WTC11 (cell line): ENCODE measurements at regions not wholly inside any gene's neighbourhood (a gene's known extent, or its start where the extent isn't known, plus 50 kb on each side); places are given as distances from the start of the nearest gene placed in this dataset.

Experiments
- ATAC-seq: fragments of 200-7000 bp; cut with Tn5 transposase; 2 replicates; pipeline ENCODE4 v1.10.0; 2021; ENCODE audit warnings: mild to moderate bottlenecking, moderate library complexity
- CTCF ChIA-PET: fragments of 300-600 bp; sonication (Branson Sonifier 250); formaldehyde crosslinking; loops from one replicate; lab custom pipeline; 2021; ENCODE audit warnings: antibody characterized with exemption; lab: Charles Lee
- POLR2A ChIA-PET: fragments of 350-600 bp; sonication (Branson Sonifier 250); formaldehyde crosslinking; loops from one replicate; lab custom pipeline; 2021; ENCODE audit warnings: antibody characterized with exemption; lab: Charles Lee
- DNase-seq: peaks from one replicate; pipeline ENCODE4 v3.0.0; 2021; ENCODE audit warnings: low spot score
- H3K27ac Mint-ChIP-seq: 2 replicates; pipeline ENCODE4 v1.8.0; 2021; ENCODE audit warnings: mixed read lengths
- H3K27me3 Mint-ChIP-seq: 2 replicates; pipeline ENCODE4 v1.8.0; 2021; ENCODE audit warnings: low read depth, mild to moderate bottlenecking, moderate library complexity, mixed read lengths
- H3K36me3 Mint-ChIP-seq: 2 replicates; pipeline ENCODE4 v1.8.0; 2021; ENCODE audit warnings: mixed read lengths
- H3K4me1 Mint-ChIP-seq: 2 replicates; pipeline ENCODE4 v1.8.0; 2022; ENCODE audit warnings: mixed read lengths
- H3K4me3 Mint-ChIP-seq: 2 replicates; pipeline ENCODE4 v1.8.0; 2021; ENCODE audit warnings: mild to moderate bottlenecking, moderate library complexity, mixed read lengths
- H3K9me3 Mint-ChIP-seq: 2 replicates; pipeline ENCODE4 v1.8.0; 2021; ENCODE audit warnings: mixed read lengths
- ELF4 ChIP-seq: sonication (generic); formaldehyde crosslinking; IDR thresholded peaks from 2 replicates; pipeline ENCODE4 v1.8.1; 2022; ENCODE audit warnings: low read depth, mild to moderate bottlenecking, moderate library complexity, missing genetic modification reagents
- ETV6 ChIP-seq: sonication (generic); formaldehyde crosslinking; IDR thresholded peaks from 2 replicates; pipeline ENCODE4 v1.8.1; 2022; ENCODE audit warnings: mild to moderate bottlenecking, missing genetic modification reagents
- FOXJ3 ChIP-seq: sonication (generic); formaldehyde crosslinking; IDR thresholded peaks from 2 replicates; pipeline ENCODE4 v1.9.0; 2021; ENCODE audit warnings: missing genetic modification reagents, mild to moderate bottlenecking, borderline replicate concordance
- GABPB1 ChIP-seq: sonication (generic); formaldehyde crosslinking; IDR thresholded peaks from 2 replicates; pipeline ENCODE4 v1.8.1; 2023; ENCODE audit warnings: mild to moderate bottlenecking, missing genetic modification reagents
- GTF2I ChIP-seq: fragments of 250-450 bp; sonication (Bioruptor Pico); conservative IDR thresholded peaks from 2 replicates; pipeline ENCODE4 v1.4.0; 2021; ENCODE audit warnings: mild to moderate bottlenecking
- IRF2 ChIP-seq: sonication (generic); formaldehyde crosslinking; IDR thresholded peaks from 2 replicates; pipeline ENCODE4 v1.8.0; 2022; ENCODE audit warnings: low read depth, missing genetic modification reagents, borderline replicate concordance
- JAZF1 ChIP-seq: fragments of 250-450 bp; sonication (Bioruptor Pico); IDR thresholded peaks from 2 replicates; pipeline ENCODE4 v1.9.0; 2021; ENCODE audit warnings: moderate library complexity, mild to moderate bottlenecking, inconsistent platforms
- NR1H2 ChIP-seq: sonication (generic); formaldehyde crosslinking; IDR thresholded peaks from 2 replicates; pipeline ENCODE4 v1.9.0; 2021; ENCODE audit warnings: mild to moderate bottlenecking, moderate library complexity, missing genetic modification reagents
- OVOL2 ChIP-seq: fragments of 250-450 bp; sonication (Bioruptor Pico); IDR thresholded peaks from 2 replicates; pipeline ENCODE4 v1.9.0; 2021; ENCODE audit warnings: mild to moderate bottlenecking, borderline replicate concordance
- PRRX2 ChIP-seq: fragments of 250-450 bp; sonication (Bioruptor Pico); IDR thresholded peaks from 2 replicates; pipeline ENCODE4 v1.8.0; 2021; ENCODE audit warnings: mild to moderate bottlenecking
- SOX15 ChIP-seq: fragments of 250-450 bp; sonication (Bioruptor Pico); IDR thresholded peaks from 2 replicates; pipeline ENCODE4 v1.9.0; 2021; ENCODE audit warnings: mild to moderate bottlenecking
- TEAD4 ChIP-seq: sonication (generic); formaldehyde crosslinking; IDR thresholded peaks from 2 replicates; pipeline ENCODE4 v1.8.0; 2022; ENCODE audit warnings: mild to moderate bottlenecking, missing genetic modification reagents
- ZBTB21 ChIP-seq: sonication (generic); formaldehyde crosslinking; IDR thresholded peaks from 2 replicates; pipeline ENCODE4 v1.8.1; 2023; ENCODE audit warnings: mild to moderate bottlenecking, missing genetic modification reagents, borderline replicate concordance
- ZNF138 ChIP-seq: sonication (generic); formaldehyde crosslinking; conservative IDR thresholded peaks from 2 replicates; pipeline ENCODE4 v1.8.1; 2022; ENCODE audit warnings: mild to moderate bottlenecking, moderate library complexity, missing genetic modification reagents
- ZNF219 ChIP-seq: sonication (generic); formaldehyde crosslinking; IDR thresholded peaks from 2 replicates; pipeline ENCODE4 v1.8.0; 2023; ENCODE audit warnings: missing genetic modification reagents, mild to moderate bottlenecking, borderline replicate concordance
- TF ChIP-seq, protein P1 (sequence below): sonication (generic); formaldehyde crosslinking; IDR thresholded peaks from 2 replicates; pipeline ENCODE4 v1.8.1; 2023; ENCODE audit warnings: mild to moderate bottlenecking, missing genetic modification reagents, moderate library complexity
- TF ChIP-seq, protein P2 (sequence below): fragments of 250-450 bp; sonication (Bioruptor Pico); IDR thresholded peaks from 2 replicates; pipeline ENCODE4 v1.9.0; 2021; ENCODE audit warnings: moderate library complexity, mild to moderate bottlenecking, inconsistent platforms, borderline replicate concordance
- TF ChIP-seq, protein P3 (sequence below): sonication (generic); formaldehyde crosslinking; IDR thresholded peaks from 2 replicates; pipeline ENCODE4 v1.8.0; 2022; ENCODE audit warnings: mild to moderate bottlenecking, missing genetic modification reagents
- TF ChIP-seq, protein P4 (sequence below): fragments of 250-450 bp; sonication (Bioruptor Pico); conservative IDR thresholded peaks from 2 replicates; pipeline ENCODE4 v1.9.0; 2021; ENCODE audit warnings: mild to moderate bottlenecking
- TF ChIP-seq, protein P5 (sequence below): sonication (generic); formaldehyde crosslinking; IDR thresholded peaks from 2 replicates; pipeline ENCODE4 v1.8.1; 2023; ENCODE audit warnings: mild to moderate bottlenecking, missing genetic modification reagents, moderate library complexity
- TF ChIP-seq, protein P6 (sequence below): fragments of 250-450 bp; sonication (Bioruptor Pico); IDR thresholded peaks from 2 replicates; pipeline ENCODE4 v1.9.0; 2021; ENCODE audit warnings: mild to moderate bottlenecking, borderline replicate concordance
- TF ChIP-seq, protein P7 (sequence below): sonication (generic); formaldehyde crosslinking; IDR thresholded peaks from 2 replicates; pipeline ENCODE4 v1.8.0; 2022; ENCODE audit warnings: mild to moderate bottlenecking, missing genetic modification reagents
- TF ChIP-seq, protein P8 (sequence below): sonication (generic); formaldehyde crosslinking; IDR thresholded peaks from 2 replicates; pipeline ENCODE4 v1.8.0; 2022; ENCODE audit warnings: mild to moderate bottlenecking, missing genetic modification reagents

DNA sequence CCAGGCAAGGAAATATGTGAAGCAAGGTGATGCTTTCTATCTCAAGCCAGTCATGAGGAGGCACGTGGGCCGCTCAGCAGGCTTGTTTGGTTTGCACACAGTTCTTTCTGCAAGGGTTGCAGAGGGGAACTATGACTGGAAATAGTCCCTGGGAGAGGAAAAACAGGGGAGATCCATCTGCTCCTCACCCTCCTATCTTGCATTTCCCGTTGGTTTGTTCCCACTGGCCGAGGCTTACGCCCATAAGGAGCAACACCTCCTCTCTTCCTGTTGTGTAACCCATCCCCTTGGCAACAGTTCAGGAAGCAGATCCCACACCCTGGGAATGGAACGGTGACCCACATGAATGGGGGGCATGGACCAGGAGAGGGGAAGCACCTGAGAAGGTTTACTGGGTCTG, 72.1 kb upstream of the MAGI1 start:
- ChIA-PET CTCF (no interaction called here), POLR2A (no interaction called here)
- no peaks in the 10 kb centered on the region for H3K36me3 Mint-ChIP-seq
- peak; percentile 88 for ATAC-seq
- no peaks in the 10 kb centered on the region for H3K9me3 Mint-ChIP-seq
- no peak overlapping the region for H3K4me3 Mint-ChIP-seq
- no peak overlapping the region for H3K27ac Mint-ChIP-seq
- no peaks in the 10 kb centered on the region; the same call in none of the 2 replicates for H3K27me3 Mint-ChIP-seq
- DNase-seq, result peak; percentile 16
- H3K4me1 Mint-ChIP-seq, result peaks cover 28% of the 10 kb centered on the region
- TF ChIP-seq TEAD4 (CRISPR knock-in tag), result no peak
- TF ChIP-seq, protein P1, sequence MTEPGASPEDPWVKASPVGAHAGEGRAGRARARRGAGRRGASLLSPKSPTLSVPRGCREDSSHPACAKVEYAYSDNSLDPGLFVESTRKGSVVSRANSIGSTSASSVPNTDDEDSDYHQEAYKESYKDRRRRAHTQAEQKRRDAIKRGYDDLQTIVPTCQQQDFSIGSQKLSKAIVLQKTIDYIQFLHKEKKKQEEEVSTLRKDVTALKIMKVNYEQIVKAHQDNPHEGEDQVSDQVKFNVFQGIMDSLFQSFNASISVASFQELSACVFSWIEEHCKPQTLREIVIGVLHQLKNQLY, result no peak
- no peak for TF ChIP-seq FOXJ3 (CRISPR knock-in tag)
- TF ChIP-seq, protein P2, sequence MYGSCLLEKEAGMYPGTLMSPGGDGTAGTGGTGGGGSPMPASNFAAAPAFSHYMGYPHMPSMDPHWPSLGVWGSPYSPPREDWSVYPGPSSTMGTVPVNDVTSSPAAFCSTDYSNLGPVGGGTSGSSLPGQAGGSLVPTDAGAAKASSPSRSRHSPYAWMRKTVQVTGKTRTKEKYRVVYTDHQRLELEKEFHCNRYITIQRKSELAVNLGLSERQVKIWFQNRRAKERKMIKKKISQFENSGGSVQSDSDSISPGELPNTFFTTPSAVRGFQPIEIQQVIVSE (CRISPR knock-in tag), result no peak
- no peak for TF ChIP-seq ELF4 (CRISPR knock-in tag)
- no peak for TF ChIP-seq PRRX2 (CRISPR knock-in tag)
- TF ChIP-seq ZNF138 (CRISPR knock-in tag), result no peak
- TF ChIP-seq, protein P3, sequence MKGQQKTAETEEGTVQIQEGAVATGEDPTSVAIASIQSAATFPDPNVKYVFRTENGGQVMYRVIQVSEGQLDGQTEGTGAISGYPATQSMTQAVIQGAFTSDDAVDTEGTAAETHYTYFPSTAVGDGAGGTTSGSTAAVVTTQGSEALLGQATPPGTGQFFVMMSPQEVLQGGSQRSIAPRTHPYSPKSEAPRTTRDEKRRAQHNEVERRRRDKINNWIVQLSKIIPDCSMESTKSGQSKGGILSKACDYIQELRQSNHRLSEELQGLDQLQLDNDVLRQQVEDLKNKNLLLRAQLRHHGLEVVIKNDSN (CRISPR knock-in tag), result no peak

DNA sequence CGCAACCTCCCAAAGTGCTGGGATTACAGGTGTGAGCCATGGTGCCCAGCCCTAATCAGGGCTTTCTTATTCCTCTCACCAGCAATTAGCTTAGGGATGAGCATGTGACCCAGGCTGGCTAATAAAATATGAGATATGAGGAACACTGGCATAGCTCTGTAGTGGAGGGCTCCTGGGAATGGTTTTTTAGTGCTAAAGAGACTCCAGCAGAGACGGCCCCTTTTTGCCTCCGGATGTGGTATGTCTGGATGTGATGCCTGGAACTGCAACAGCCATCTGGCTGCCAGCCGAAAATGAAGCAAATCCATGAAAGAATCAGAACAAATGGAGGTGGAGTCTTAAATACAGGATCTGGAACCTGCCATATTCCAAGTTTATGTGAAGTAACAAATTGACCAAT, 69.1 kb upstream of the MAGI1 start:
- POLR2A ChIA-PET, result no interaction called here
- no peak for DNase-seq
- CTCF ChIA-PET, result interaction anchor here (0.7 kb wide), 1 partner anchor 128 kb away, joined by 4 read pairs; no protein-coding TSS in a partner anchor
- no peak for TF ChIP-seq GTF2I
- no peak for TF ChIP-seq JAZF1 (CRISPR knock-in tag)
- no peak for TF ChIP-seq ZNF219
- TF ChIP-seq, protein P4, sequence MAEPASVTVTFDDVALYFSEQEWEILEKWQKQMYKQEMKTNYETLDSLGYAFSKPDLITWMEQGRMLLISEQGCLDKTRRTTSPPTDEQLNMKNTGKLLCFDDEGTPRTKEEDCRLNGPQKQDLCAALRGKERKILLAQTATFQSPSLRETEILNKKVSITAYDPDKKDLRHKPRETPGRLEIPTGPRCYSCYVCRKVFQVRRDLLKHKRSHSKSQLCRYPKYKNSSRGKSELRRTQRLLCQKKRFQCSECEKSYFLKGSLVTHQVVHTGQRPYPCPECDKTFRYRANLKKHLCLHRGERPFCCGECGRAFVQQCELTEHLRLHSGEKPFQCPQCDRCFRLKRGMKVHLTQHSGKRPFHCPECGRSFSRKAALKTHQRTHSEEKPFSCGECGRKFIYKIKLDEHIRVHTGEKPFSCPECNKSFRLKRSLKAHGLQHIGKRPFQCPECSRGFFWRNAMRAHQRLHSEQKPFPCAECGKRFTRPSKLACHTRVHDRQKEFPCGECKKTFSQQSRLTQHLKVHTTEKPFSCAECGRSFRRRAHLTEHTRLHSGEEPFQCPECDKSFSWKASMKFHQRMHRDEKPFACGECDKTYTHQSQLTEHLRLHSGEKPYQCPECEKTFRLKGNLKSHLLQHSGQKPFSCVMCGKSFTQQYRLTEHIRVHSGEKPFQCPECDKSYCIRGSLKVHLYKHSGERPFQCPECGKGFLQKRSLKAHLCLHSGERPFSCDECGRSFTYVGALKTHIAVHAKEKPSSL, result no peak
- TF ChIP-seq IRF2, result no peak
- no peak for TF ChIP-seq ZBTB21
- no peak for TF ChIP-seq GABPB1 (CRISPR knock-in tag)
- no peak for TF ChIP-seq ZNF138 (CRISPR knock-in tag)
- no peak for TF ChIP-seq NR1H2 (CRISPR knock-in tag)
- no peak for TF ChIP-seq SOX15 (CRISPR knock-in tag)
- TF ChIP-seq, protein P5, sequence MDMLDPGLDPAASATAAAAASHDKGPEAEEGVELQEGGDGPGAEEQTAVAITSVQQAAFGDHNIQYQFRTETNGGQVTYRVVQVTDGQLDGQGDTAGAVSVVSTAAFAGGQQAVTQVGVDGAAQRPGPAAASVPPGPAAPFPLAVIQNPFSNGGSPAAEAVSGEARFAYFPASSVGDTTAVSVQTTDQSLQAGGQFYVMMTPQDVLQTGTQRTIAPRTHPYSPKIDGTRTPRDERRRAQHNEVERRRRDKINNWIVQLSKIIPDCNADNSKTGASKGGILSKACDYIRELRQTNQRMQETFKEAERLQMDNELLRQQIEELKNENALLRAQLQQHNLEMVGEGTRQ (CRISPR knock-in tag), result no peak
- TF ChIP-seq ETV6 (CRISPR knock-in tag), result no peak
- TF ChIP-seq, protein P6, sequence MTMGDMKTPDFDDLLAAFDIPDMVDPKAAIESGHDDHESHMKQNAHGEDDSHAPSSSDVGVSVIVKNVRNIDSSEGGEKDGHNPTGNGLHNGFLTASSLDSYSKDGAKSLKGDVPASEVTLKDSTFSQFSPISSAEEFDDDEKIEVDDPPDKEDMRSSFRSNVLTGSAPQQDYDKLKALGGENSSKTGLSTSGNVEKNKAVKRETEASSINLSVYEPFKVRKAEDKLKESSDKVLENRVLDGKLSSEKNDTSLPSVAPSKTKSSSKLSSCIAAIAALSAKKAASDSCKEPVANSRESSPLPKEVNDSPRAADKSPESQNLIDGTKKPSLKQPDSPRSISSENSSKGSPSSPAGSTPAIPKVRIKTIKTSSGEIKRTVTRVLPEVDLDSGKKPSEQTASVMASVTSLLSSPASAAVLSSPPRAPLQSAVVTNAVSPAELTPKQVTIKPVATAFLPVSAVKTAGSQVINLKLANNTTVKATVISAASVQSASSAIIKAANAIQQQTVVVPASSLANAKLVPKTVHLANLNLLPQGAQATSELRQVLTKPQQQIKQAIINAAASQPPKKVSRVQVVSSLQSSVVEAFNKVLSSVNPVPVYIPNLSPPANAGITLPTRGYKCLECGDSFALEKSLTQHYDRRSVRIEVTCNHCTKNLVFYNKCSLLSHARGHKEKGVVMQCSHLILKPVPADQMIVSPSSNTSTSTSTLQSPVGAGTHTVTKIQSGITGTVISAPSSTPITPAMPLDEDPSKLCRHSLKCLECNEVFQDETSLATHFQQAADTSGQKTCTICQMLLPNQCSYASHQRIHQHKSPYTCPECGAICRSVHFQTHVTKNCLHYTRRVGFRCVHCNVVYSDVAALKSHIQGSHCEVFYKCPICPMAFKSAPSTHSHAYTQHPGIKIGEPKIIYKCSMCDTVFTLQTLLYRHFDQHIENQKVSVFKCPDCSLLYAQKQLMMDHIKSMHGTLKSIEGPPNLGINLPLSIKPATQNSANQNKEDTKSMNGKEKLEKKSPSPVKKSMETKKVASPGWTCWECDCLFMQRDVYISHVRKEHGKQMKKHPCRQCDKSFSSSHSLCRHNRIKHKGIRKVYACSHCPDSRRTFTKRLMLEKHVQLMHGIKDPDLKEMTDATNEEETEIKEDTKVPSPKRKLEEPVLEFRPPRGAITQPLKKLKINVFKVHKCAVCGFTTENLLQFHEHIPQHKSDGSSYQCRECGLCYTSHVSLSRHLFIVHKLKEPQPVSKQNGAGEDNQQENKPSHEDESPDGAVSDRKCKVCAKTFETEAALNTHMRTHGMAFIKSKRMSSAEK (CRISPR knock-in tag), result no peak
- no peak for TF ChIP-seq OVOL2
- TF ChIP-seq, protein P7, sequence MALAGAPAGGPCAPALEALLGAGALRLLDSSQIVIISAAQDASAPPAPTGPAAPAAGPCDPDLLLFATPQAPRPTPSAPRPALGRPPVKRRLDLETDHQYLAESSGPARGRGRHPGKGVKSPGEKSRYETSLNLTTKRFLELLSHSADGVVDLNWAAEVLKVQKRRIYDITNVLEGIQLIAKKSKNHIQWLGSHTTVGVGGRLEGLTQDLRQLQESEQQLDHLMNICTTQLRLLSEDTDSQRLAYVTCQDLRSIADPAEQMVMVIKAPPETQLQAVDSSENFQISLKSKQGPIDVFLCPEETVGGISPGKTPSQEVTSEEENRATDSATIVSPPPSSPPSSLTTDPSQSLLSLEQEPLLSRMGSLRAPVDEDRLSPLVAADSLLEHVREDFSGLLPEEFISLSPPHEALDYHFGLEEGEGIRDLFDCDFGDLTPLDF (CRISPR knock-in tag), result no peak
- TF ChIP-seq, protein P8, sequence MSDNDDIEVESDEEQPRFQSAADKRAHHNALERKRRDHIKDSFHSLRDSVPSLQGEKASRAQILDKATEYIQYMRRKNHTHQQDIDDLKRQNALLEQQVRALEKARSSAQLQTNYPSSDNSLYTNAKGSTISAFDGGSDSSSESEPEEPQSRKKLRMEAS (CRISPR knock-in tag), result no peak

More for the DNA sequence above, 69.1 kb upstream of the MAGI1 start:
- no peak overlapping the region for H3K27ac Mint-ChIP-seq
- H3K36me3 Mint-ChIP-seq, result no peaks in the 10 kb centered on the region
- H3K4me3 Mint-ChIP-seq, result no peak overlapping the region
- H3K27me3 Mint-ChIP-seq, result no peaks in the 10 kb centered on the region; the same call in 1 of the 2 replicates
- H3K4me1 Mint-ChIP-seq, result peaks cover 24% of the 10 kb centered on the region
- H3K9me3 Mint-ChIP-seq, result no peaks in the 10 kb centered on the region
- peak; percentile 49 for ATAC-seq
